ENCODE measurements at regions not wholly inside any gene's neighbourhood (a gene's known extent, or its start where the extent isn't known, plus 50 kb on each side); places are given as distances from the start of the nearest gene placed in this dataset.

DNA sequence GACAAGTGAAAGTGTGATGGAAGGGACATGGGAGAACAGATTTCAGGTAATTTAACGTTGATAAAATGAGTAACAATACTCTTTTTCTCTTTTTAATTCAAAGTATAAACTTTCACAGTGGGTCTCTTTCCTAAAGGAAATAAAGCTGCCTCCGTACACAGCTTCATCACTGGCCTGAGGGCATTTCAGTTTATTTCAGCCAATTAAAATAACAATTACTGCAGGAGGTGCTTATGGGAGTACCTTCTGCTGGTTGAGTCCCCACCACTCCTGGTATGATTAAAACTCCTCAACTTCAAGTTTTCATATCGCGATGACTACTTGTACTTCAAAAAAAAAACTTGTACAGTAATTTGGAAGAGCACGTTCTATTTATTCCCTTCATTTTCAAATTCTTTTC lies 1845.9 kb downstream of the MAT2B start:
- H3K36me3 ChIP-seq (ENCODE audit: control insufficient read depth in 2 of 2, extremely low read depth in 1 of 2, insufficient read depth in 2 of 2, low read length in 2 of 2): no peaks in the 10 kb centered on the region
- no peak for TF ChIP-seq EZH2 (IDR thresholded peaks at IDR 0.05; ENCODE audit: low read length)
- H3K9ac ChIP-seq (ENCODE audit: control insufficient read depth, extremely low read depth, insufficient read depth, low read length): no peak overlapping the region
- FAIRE-seq: no peak
- no peak for DNase-seq (ENCODE audit: low read depth, low spot score)
- H3K9me3 ChIP-seq (ENCODE audit: control insufficient read depth, low read depth, low read length): no peaks in the 10 kb centered on the region
- no peaks in the 10 kb centered on the region for H3K9me1 ChIP-seq (ENCODE audit: control insufficient read depth, extremely low read depth, insufficient read depth, low read length)
- no peak overlapping the region for H2AFZ ChIP-seq (ENCODE audit: control insufficient read depth, low read length)
- no peak overlapping the region for H3K27ac ChIP-seq (ENCODE audit: control insufficient read depth, insufficient read depth, low read length)
- dilution Hi-C loops (cut with MboI; ENCODE audit: extremely low pct_ligation_motif_present, low sequenced_read_pairs): no loop called here
- H3K27me3 ChIP-seq (ENCODE audit: control insufficient read depth, extremely low read depth, insufficient read depth, low read length): no peaks in the 10 kb centered on the region
- no peak overlapping the region for H3K4me2 ChIP-seq (ENCODE audit: control insufficient read depth, extremely low read depth, insufficient read depth, low read depth, low read length)
- H3K79me2 ChIP-seq (ENCODE audit: control insufficient read depth, insufficient read depth, low read length): no peaks in the 10 kb centered on the region
- no peak overlapping the region for H3K4me3 ChIP-seq (ENCODE audit: control insufficient read depth in 2 of 3, extremely low read depth in 1 of 3, insufficient read depth in 2 of 3, low read depth in 1 of 3, low read length in 3 of 3)
- no peaks in the 10 kb centered on the region for H4K20me1 ChIP-seq (ENCODE audit: control insufficient read depth, extremely low read depth, insufficient read depth, low read length)
- no peaks in the 10 kb centered on the region for H3K4me1 ChIP-seq (ENCODE audit: control insufficient read depth, extremely low read depth, insufficient read depth, low read length)

DNA sequence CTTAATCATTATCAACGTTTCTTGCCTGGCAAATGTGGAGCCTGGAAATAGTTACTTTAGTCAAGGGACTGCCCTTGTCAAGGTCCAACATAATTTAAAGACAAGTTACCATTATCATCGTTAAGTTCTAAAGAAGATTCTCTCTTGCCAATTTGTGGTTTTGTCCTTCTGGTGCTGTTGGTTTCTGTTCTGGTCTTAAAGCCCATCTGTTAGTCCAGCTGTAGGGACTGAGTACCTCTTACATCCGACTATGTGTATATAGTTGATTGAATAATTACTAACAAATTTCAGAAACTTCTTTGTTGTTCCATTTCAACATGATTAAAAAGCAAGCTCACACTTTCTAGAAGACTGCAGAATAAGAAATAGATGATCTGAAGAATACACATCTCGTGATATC lies 1854.9 kb downstream of the MAT2B start:
- FAIRE-seq: no peak
- Histone ChIP-seq H3K4me3 (ENCODE audit: control insufficient read depth in 2 of 3, extremely low read depth in 1 of 3, insufficient read depth in 2 of 3, low read depth in 1 of 3, low read length in 3 of 3) (no peak overlapping the region), H2AFZ (ENCODE audit: control insufficient read depth, low read length) (no peak overlapping the region), H3K36me3 (ENCODE audit: control insufficient read depth in 2 of 2, extremely low read depth in 1 of 2, insufficient read depth in 2 of 2, low read length in 2 of 2) (no peaks in the 10 kb centered on the region), H3K4me1 (ENCODE audit: control insufficient read depth, extremely low read depth, insufficient read depth, low read length) (no peaks in the 10 kb centered on the region), H3K9me3 (ENCODE audit: control insufficient read depth, low read depth, low read length) (no peaks in the 10 kb centered on the region), H3K27me3 (ENCODE audit: control insufficient read depth, extremely low read depth, insufficient read depth, low read length) (no peaks in the 10 kb centered on the region), H3K79me2 (ENCODE audit: control insufficient read depth, insufficient read depth, low read length) (no peaks in the 10 kb centered on the region), H3K9me1 (ENCODE audit: control insufficient read depth, extremely low read depth, insufficient read depth, low read length) (no peaks in the 10 kb centered on the region), H3K4me2 (ENCODE audit: control insufficient read depth, extremely low read depth, insufficient read depth, low read depth, low read length) (no peak overlapping the region), H3K27ac (ENCODE audit: control insufficient read depth, insufficient read depth, low read length) (no peak overlapping the region), H4K20me1 (ENCODE audit: control insufficient read depth, extremely low read depth, insufficient read depth, low read length) (no peaks in the 10 kb centered on the region), H3K9ac (ENCODE audit: control insufficient read depth, extremely low read depth, insufficient read depth, low read length) (no peak overlapping the region)
- no peak for DNase-seq (ENCODE audit: low read depth, low spot score)
- TF ChIP-seq EZH2 (IDR thresholded peaks at IDR 0.05; ENCODE audit: low read length): no peak
- TF ChIP-seq, protein P1, sequence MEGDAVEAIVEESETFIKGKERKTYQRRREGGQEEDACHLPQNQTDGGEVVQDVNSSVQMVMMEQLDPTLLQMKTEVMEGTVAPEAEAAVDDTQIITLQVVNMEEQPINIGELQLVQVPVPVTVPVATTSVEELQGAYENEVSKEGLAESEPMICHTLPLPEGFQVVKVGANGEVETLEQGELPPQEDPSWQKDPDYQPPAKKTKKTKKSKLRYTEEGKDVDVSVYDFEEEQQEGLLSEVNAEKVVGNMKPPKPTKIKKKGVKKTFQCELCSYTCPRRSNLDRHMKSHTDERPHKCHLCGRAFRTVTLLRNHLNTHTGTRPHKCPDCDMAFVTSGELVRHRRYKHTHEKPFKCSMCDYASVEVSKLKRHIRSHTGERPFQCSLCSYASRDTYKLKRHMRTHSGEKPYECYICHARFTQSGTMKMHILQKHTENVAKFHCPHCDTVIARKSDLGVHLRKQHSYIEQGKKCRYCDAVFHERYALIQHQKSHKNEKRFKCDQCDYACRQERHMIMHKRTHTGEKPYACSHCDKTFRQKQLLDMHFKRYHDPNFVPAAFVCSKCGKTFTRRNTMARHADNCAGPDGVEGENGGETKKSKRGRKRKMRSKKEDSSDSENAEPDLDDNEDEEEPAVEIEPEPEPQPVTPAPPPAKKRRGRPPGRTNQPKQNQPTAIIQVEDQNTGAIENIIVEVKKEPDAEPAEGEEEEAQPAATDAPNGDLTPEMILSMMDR (optimal IDR thresholded peaks at IDR 0.05 in 1 of 3, IDR thresholded peaks at IDR 0.05 in 1 of 3, conservative IDR thresholded peaks at IDR 0.05 in 1 of 3; ENCODE audit: extremely low read depth in 1 of 3, insufficient read depth in 2 of 3, low read length in 3 of 3): no peak
- dilution Hi-C loops (cut with MboI; ENCODE audit: extremely low pct_ligation_motif_present, low sequenced_read_pairs): no loop called here

DNA sequence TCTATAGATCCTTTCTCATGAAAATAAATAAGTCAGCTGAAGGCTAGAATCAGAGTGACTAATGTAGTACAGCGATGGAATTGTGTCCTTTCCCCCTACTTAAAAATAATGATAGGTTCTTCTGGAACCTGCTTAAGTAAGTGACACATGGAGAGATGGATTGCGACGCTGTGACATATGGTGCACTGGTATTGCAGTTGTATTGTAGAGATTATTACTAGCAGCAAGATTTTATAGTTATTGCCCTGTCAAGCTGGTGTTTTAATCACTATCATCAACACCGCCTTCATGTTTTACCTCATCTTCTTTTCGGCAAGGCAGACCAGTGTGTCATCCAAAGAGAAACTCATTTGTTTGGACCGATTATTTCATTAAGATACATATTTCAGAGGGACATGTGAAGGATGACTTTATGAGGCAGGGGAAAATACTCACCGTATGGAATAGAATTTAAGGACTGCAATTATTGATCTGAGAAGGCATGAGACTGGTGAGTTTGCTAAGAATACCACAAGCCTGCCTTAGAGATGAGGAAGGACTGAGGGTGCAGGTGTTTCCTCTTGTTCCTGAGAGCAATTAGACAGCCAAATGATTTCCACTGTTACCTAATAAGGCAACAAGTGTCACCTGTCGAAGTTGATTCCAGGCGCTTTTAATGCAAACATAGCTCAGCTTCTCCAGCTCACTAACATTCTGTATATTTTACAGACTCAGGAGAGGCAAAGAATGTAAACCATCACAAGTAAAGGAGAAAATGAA lies 1855.5 kb downstream of the MAT2B start:
- H3K79me2 ChIP-seq (ENCODE audit: control insufficient read depth, insufficient read depth, low read length): no peaks in the 10 kb centered on the region
- H3K4me3 ChIP-seq (ENCODE audit: control insufficient read depth in 2 of 3, extremely low read depth in 1 of 3, insufficient read depth in 2 of 3, low read depth in 1 of 3, low read length in 3 of 3): no peak overlapping the region
- no peak overlapping the region for H3K4me2 ChIP-seq (ENCODE audit: control insufficient read depth, extremely low read depth, insufficient read depth, low read depth, low read length)
- H2AFZ ChIP-seq (ENCODE audit: control insufficient read depth, low read length): no peak overlapping the region
- H3K27ac ChIP-seq (ENCODE audit: control insufficient read depth, insufficient read depth, low read length): no peak overlapping the region
- H3K27me3 ChIP-seq (ENCODE audit: control insufficient read depth, extremely low read depth, insufficient read depth, low read length): no peaks in the 10 kb centered on the region
- H3K9me1 ChIP-seq (ENCODE audit: control insufficient read depth, extremely low read depth, insufficient read depth, low read length): no peaks in the 10 kb centered on the region
- DNase-seq (ENCODE audit: low read depth, low spot score) (no peak), FAIRE-seq (no peak)
- H4K20me1 ChIP-seq (ENCODE audit: control insufficient read depth, extremely low read depth, insufficient read depth, low read length): no peaks in the 10 kb centered on the region
- H3K36me3 ChIP-seq (ENCODE audit: control insufficient read depth in 2 of 2, extremely low read depth in 1 of 2, insufficient read depth in 2 of 2, low read length in 2 of 2): no peaks in the 10 kb centered on the region
- no peak for TF ChIP-seq EZH2 (IDR thresholded peaks at IDR 0.05; ENCODE audit: low read length)
- TF ChIP-seq, protein P1 (optimal IDR thresholded peaks at IDR 0.05 in 1 of 3, IDR thresholded peaks at IDR 0.05 in 1 of 3, conservative IDR thresholded peaks at IDR 0.05 in 1 of 3; ENCODE audit: extremely low read depth in 1 of 3, insufficient read depth in 2 of 3, low read length in 3 of 3): no peak
- H3K9me3 ChIP-seq (ENCODE audit: control insufficient read depth, low read depth, low read length): no peaks in the 10 kb centered on the region
- H3K4me1 ChIP-seq (ENCODE audit: control insufficient read depth, extremely low read depth, insufficient read depth, low read length): no peaks in the 10 kb centered on the region
- no peak overlapping the region for H3K9ac ChIP-seq (ENCODE audit: control insufficient read depth, extremely low read depth, insufficient read depth, low read length)
- dilution Hi-C loops (cut with MboI; ENCODE audit: extremely low pct_ligation_motif_present, low sequenced_read_pairs): no loop called here

Data from keratinocyte (primary cell).